KG1 (cell line): ENCODE measurements at regions not wholly inside any gene's neighbourhood (a gene's known extent, or its start where the extent isn't known, plus 50 kb on each side); places are given as distances from the start of the nearest gene placed in this dataset.

Experiments
- DNase-seq: peaks from one replicate; lab custom pipeline; 2025; lab: John Stamatoyannopoulos, UW

GRCh38 chr2:204434660-204435462, 110.4 kb upstream of the PARD3B start:
- DNase-seq: no peak

DNA sequence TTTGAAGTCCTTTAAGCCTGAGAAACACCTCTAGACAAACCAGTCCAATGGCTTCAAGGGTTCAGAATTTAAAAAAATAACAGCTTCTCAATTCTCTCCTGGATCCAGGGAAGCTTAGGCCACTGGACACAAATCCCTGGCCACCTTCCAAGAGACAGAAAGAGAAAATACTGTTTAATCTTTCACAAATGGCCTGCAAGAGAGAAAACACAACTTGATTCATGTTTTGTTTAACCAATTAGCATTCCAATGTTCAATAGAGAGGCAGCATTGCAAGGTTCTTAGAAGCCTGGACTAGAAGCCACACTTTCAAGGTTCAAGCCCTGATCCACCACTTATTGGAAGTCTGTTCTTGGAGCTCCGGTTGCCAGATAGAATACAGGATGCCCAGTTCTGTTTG, 109.0 kb upstream of the PARD3B start:
- no peak for DNase-seq

DNA sequence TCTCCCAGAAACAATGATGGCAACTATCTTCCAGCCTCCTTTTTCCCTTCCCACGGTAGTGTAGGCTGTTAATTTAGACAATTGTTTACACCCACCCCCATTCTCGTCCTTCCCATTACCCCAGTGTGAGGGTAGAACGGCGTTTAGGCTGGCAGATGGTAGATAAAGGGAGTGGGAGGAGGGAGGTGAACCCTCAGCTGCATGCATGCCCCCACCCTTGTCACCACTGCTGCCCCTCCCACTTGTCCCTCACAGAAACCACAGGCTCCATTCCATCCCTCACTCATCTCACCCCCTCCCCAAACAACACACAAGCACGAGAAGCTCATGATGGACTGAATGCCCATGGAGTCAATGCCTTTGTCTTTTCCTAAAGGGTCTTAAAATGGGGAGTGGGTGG, 107.9 kb upstream of the PARD3B start:
- no peak for DNase-seq

- DNase-seq: no peak
These were observed 107.2 kb upstream of the PARD3B start for GRCh38 chr2:204437815-204438756.

GRCh38 chr2:204441316-204441715, 104.0 kb upstream of the PARD3B start:
- no peak for DNase-seq

DNA sequence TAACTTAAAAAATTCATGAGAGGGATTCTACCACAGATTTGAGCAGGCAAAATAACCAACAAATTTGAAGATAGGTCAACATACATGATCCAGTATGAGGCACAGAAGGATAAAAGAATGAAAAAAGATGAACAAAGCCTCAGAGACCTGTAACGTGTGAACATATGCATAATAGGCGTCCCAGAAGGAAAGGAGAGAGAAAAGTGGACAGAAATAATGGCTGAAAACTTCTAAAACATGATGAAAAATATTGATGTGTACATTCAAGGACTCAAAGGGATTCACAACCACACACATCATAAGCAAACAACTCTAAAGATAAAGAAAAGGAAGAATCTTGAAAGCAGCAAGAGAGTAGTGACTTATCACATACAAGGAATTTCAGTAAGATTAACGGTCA, 100.1 kb upstream of the PARD3B start:
- no peak for DNase-seq

- no peak for DNase-seq
These were observed 97.6 kb upstream of the PARD3B start for GRCh38 chr2:204447722-204448121.

DNA sequence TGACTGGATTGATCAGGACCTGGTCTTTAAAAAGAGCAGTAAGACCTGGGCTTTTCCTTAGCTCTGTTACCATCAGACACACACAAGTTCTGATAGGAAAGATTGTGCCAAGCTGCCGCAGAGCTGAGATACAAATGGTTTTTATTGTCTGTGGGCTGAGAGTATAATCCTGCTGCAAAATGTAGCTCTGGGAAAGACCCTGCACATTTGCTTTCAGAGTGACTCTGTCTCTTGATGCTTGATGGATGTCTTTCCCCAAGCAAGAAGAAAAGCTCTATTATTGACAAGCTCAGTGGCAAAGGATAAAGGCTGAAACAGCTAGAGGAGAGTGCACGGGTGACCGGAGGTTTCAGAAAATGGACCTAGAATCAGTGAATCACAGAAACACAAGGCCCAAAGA, 95.3 kb upstream of the PARD3B start:
- no peak for DNase-seq

GRCh38 chr2:204451766-204452165, 93.5 kb upstream of the PARD3B start:
- DNase-seq: no peak

DNA sequence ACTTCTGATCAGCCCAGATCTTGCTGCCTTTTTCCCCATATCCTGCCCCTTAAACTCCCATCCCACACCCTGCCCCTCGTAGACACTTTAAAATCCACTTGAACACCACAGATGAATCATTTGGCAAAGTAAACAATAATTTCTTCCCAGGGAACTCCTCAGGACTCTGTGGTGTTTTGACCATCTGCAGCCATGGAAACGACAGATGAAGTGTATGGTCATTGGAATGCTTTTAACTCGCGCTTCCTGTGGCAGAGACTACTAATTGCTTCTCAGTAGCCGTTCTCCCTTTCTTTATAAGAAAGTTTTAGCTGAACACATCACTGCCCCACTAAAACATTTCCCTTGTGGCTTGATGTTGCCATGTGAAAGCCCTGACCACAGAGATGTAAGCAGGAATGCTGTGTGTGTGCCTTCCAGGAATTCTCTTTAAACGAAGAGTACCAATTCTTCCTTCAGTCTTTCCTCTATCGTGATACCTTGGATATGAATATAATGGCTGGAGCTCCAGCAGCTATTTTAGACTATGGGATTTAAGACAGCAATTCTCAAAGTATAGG, 92.7 kb upstream of the PARD3B start:
- DNase-seq: no peak

DNA sequence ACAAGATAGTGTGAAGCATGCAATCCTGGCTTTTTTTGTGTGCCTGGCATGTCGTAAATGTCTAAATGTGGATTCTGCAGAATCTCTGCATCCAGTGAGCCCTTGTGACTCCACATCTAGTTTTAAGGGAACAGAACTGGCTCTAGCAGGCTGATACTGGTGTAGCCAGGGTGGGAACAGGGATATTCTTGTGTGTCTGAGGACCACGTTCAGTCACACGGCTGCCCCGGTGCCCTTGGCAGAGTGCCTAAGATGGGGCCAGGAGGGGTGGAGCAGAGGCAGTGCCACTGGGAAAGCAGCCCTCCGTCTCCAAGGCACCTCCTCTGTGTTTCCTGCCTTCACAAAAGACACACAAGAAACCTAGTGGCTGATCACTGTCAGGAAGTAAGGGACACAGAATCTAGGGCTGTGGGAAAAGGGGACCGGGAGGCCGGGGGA, 91.5 kb upstream of the PARD3B start:
- DNase-seq: no peak

DNA sequence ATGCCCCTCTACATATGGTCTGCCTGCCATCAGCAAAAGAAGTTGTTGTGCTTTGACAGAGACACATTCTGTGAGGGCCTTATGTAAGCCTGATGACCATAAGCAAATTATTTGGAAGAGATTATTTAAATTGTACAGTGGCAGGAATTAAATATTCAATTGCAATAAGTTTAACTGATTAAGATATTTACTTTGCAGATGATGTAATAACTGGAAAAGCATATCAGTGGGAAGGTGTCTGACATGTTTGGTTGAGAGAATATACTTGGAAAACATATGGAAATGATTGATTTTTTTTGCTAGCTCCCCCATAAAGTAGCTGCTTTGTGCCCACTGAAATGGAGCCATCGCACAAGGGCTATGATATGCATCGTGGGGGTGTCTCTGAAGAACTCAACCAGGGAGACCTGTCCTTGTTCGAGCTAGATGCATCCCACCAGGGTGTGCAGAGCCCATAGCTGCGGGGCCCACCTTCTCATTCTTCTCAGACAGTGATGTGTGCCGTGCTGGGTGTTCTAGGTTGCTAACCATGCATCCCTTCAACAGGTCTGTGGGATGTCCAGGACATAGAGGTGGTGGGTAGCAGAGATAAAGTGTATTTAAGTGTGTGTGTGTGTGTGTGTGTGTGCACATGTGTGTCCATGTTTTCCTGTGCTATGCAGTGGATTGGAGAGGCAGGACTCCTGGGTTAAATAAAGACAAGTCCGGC, 90.4 kb upstream of the PARD3B start:
- no peak for DNase-seq

GRCh38 chr2:204468746-204469429, 76.4 kb upstream of the PARD3B start:
- DNase-seq: no peak

GRCh38 chr2:204470178-204470620, 75.1 kb upstream of the PARD3B start:
- DNase-seq: no peak

GRCh38 chr2:204470621-204471196, 74.6 kb upstream of the PARD3B start:
- no peak for DNase-seq

- no peak for DNase-seq
These were observed 72.9 kb upstream of the PARD3B start for GRCh38 chr2:204472375-204472774.

DNA sequence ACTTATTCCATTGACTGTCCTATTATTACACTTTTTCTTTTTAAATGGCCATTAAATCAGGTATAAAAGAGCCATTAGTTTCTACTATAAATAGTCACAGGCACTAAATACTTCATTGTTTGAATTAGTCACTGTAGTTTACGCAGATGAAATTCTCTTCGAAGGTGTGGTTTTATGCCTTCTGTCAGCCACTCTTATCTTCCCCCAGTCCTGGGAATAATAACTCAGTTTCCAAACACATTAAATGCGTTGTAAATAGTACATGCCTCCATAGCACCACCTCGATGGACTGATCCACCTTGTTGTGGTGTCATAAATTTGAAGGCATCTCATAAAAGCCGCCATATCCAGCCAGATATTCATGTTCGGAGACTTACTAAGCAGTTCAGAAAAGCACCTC, 72.1 kb upstream of the PARD3B start:
- no peak for DNase-seq

DNA sequence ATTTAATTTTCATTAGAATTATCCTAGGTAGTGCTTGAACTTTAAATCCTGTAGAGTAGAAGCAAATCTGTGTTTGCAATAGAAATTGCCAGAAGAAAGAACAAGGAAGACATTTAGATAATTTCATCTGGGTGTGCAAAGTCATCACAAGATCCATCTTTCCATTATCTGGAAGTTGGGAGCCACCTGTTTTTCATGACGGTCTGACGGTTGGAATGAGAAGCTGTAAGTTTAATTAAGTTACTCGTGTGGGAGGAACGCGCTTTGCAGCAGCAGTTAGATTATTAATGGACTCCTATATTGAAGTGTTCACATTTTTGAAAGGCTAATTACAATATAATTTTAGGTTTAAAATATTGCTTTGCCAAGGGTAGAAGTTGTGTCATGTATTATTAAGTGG, 69.9 kb upstream of the PARD3B start:
- DNase-seq: no peak

DNA sequence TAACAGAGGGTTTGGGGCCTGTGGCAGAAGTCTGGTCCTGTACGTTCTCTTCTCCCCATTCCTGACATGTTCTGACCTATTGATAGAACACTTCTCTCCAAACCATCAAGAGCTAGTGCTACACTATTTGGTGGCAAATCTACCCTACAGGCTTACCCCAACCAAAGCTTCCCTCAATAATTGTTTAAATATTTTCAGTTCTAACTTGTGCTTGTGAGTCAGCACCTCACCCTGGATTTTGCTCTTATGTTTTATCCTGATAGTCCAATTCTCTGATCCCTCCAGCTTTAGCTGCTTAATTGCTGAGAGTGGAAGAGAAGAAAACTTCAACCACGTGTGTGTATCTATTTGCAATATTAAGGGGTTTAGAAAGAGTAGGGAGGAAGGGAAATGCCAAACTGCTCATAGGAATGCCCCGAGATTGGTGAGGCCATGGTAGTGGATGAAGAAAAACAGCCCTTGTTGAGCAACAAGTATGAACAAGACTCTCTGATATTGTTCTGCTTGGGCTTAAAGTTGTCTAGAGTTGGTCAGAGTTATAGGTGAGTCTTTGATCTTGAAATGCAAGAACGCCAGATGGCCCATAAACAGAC, 67.8 kb upstream of the PARD3B start:
- no peak for DNase-seq

- no peak for DNase-seq
These were observed 65.7 kb upstream of the PARD3B start for GRCh38 chr2:204479557-204479956.

- no peak for DNase-seq
These were observed 64.6 kb upstream of the PARD3B start for GRCh38 chr2:204480676-204481075.
